HG03103 (cell line): ENCODE measurements at regions not wholly inside any gene's neighbourhood (a gene's known extent, or its start where the extent isn't known, plus 50 kb on each side); places are given as distances from the start of the nearest gene placed in this dataset.
"Not testable (repeated sequence)": the region's sequence is repeated elsewhere in the genome, so short reads cannot be mapped to it uniquely, and the experiment has no call there.

ENCODE experiments used
- ATAC-seq: cut with Tn5 transposase; IDR thresholded peaks from one replicate; pipeline ENCODE4 v1.9.1; 2021; ENCODE audit warnings: low read depth; ENCODE audit not compliant: unreplicated experiment

- no peak for ATAC-seq
These were observed 378.8 kb upstream of the FAR2 start for GRCh38 chr12:28770322-28770721.

GRCh38 chr12:28771968-28772367 is 377.1 kb upstream of the FAR2 start:
- ATAC-seq = no peak

- no peak for ATAC-seq
These were observed 373.5 kb upstream of the FAR2 start for GRCh38 chr12:28775556-28775955.

- ATAC-seq = no peak
These were observed 372.9 kb upstream of the FAR2 start for GRCh38 chr12:28776220-28776619.

- ATAC-seq = no peak
These were observed 372.1 kb upstream of the FAR2 start for GRCh38 chr12:28776913-28777422.

- no peak for ATAC-seq
These were observed 371.3 kb upstream of the FAR2 start for GRCh38 chr12:28777603-28778365.

- ATAC-seq = no peak
These were observed 369.0 kb upstream of the FAR2 start for GRCh38 chr12:28780096-28780495.

GRCh38 chr12:28780960-28781359 is 368.1 kb upstream of the FAR2 start:
- ATAC-seq = no peak

- no peak for ATAC-seq
These were observed 367.1 kb upstream of the FAR2 start for GRCh38 chr12:28781671-28782652.

GRCh38 chr12:28782812-28783211 is 366.3 kb upstream of the FAR2 start:
- no peak for ATAC-seq

- ATAC-seq = no peak
These were observed 361.9 kb upstream of the FAR2 start for GRCh38 chr12:28787151-28787550.

GRCh38 chr12:28788256-28788655 is 360.8 kb upstream of the FAR2 start:
- not testable (repeated sequence) for ATAC-seq

- ATAC-seq = no peak
These were observed 355.4 kb upstream of the FAR2 start for GRCh38 chr12:28793581-28794151.

GRCh38 chr12:28794211-28794610 is 354.9 kb upstream of the FAR2 start:
- ATAC-seq = no peak

GRCh38 chr12:28794786-28795185 is 354.3 kb upstream of the FAR2 start:
- ATAC-seq = no peak

- ATAC-seq = no peak
These were observed 353.8 kb upstream of the FAR2 start for GRCh38 chr12:28795311-28795710.

- ATAC-seq = no peak
These were observed 349.7 kb upstream of the FAR2 start for GRCh38 chr12:28799348-28799747.

- no peak for ATAC-seq
These were observed 348.9 kb upstream of the FAR2 start for GRCh38 chr12:28800129-28800528.

GRCh38 chr12:28802706-28803438 is 346.2 kb upstream of the FAR2 start:
- ATAC-seq = no peak

GRCh38 chr12:28807535-28807934 is 341.5 kb upstream of the FAR2 start:
- no peak for ATAC-seq
